Caco-2 (cell line): ENCODE measurements at regions not wholly inside any gene's neighbourhood (a gene's known extent, or its start where the extent isn't known, plus 50 kb on each side); places are given as distances from the start of the nearest gene placed in this dataset.

Experiments
- BruUV-seq: library from RNA; stranded (reverse); fragments of 400-500 nt; replicated peaks from 2 replicates; lab custom pipeline; 2021; lab: Mats Ljungman, UMichigan
- CTCF ChIA-PET: fragments of 300-600 bp; sonication (Branson Sonifier 250); formaldehyde crosslinking; loops from one replicate; lab custom pipeline; 2022; ENCODE audit warnings: antibody characterized with exemption; lab: Charles Lee
- POLR2A ChIA-PET: fragments of 300-600 bp; sonication (Branson Sonifier 250); formaldehyde crosslinking; loops from one replicate; lab custom pipeline; 2022; ENCODE audit warnings: antibody characterized with exemption; lab: Charles Lee
- DNase-seq, 2 experiments: peaks; one replicate each; pipeline versions ENCODE4 v3.0.0 to v3.0.0-alpha.2; 2020 to 2022
- H3K27me3 ChIP-seq: replicated peaks from 2 replicates; pipeline ENCODE4 v1.6.0; 2011; ENCODE audit warnings: low read length; ENCODE audit not compliant: control insufficient read depth, insufficient read depth
- H3K36me3 ChIP-seq: 2 replicates; pipeline ENCODE4 v1.5.1; 2011; ENCODE audit warnings: low read length; ENCODE audit not compliant: control insufficient read depth, insufficient read depth
- H3K4me1 ChIP-seq: fragments of 250-450 bp; sonication (Bioruptor Pico); 2 replicates; pipeline ENCODE4 v1.5.1; 2020; ENCODE audit warnings: mild to moderate bottlenecking
- H3K4me3 ChIP-seq: 2 replicates; pipeline ENCODE4 v1.5.1; 2011; ENCODE audit warnings: low read depth, mild to moderate bottlenecking, control low read depth, low read length
- H3K9me3 ChIP-seq: fragments of 250-450 bp; sonication (Bioruptor Pico); 2 replicates; pipeline ENCODE4 v1.5.1; 2020; ENCODE audit warnings: mild to moderate bottlenecking, moderate library complexity
- H3K27ac Mint-ChIP-seq: one replicate; pipeline ENCODE4 v1.8.0; 2022; ENCODE audit warnings: mixed read lengths; ENCODE audit not compliant: unreplicated experiment
- H3K27me3 Mint-ChIP-seq: one replicate; pipeline ENCODE4 v1.8.0; 2022; ENCODE audit warnings: mixed read lengths; ENCODE audit not compliant: insufficient read depth, unreplicated experiment
- H3K36me3 Mint-ChIP-seq: one replicate; pipeline ENCODE4 v1.8.0; 2022; ENCODE audit warnings: mild to moderate bottlenecking, mixed read lengths; ENCODE audit not compliant: insufficient read depth, unreplicated experiment
- H3K4me1 Mint-ChIP-seq: one replicate; pipeline ENCODE4 v1.8.0; 2022; ENCODE audit warnings: low read depth, mixed read lengths; ENCODE audit not compliant: unreplicated experiment
- H3K4me3 Mint-ChIP-seq: one replicate; pipeline ENCODE4 v1.8.0; 2022; ENCODE audit warnings: mild to moderate bottlenecking, moderate library complexity, mixed read lengths; ENCODE audit not compliant: unreplicated experiment
- H3K9me3 Mint-ChIP-seq: one replicate; pipeline ENCODE4 v1.8.0; 2022; ENCODE audit warnings: mixed read lengths; ENCODE audit not compliant: unreplicated experiment
- intact Hi-C: fragments of 100-400 bp; cut with micrococcal nuclease; formaldehyde crosslinking; loops from one replicate; pipeline ENCODE4 v1.10.0; 2022; ENCODE audit not compliant: unreplicated experiment
- TF ChIP-seq, protein P1 (sequence below), 2 experiments: fragments of 200-600 bp in 1 of 2; IDR thresholded peaks; 1 replicate in 1 of 2; 2 replicates in 1 of 2; pipeline versions ENCODE4 v1.5.1 to v1.8.0; 2011 to 2022; ENCODE audit warnings: antibody characterized with exemption in 1 of 2, control low read depth in 1 of 2, inconsistent platforms in 1 of 2, low read depth in 1 of 2, low read length in 1 of 2, mild to moderate bottlenecking in 1 of 2, moderate library complexity in 1 of 2; ENCODE audit not compliant: insufficient read depth in 1 of 2, severe bottlenecking in 1 of 2, unreplicated experiment in 1 of 2

DNA sequence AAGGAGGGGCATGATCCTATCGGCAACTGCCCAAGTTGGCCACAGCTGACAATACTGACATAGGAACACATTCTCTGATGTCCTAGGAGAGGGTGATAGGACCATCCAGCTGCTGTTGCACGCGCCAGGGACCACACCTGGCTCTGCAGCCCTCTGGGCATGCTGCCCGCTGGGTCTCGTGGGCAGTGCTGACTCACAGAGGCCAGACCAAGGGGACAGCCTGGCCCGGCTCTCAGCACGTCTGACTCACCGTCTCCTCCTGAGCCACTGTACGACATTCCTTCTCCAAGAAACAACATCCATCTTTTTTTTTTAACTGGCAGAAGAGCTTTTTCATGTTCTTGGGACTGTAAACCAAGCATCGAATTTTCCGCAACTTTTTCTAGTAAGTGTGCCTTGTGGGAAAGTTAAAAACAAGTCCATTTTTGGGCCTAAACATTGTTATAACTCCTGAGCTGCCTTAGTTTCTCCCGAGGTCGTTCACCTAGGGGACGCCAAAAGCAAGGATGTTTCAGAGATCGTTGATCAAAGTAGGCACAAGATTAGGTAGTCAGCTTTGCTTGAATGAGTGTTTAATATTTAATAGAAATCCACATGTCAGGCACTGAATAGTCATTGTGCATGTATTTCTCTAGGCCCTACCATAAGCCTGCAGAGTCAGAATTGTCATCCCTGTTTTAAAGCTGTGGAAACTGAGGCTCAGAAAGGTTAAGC, 100.3 kb downstream of the TTC32 start:
- POLR2A ChIA-PET: no interaction called here
- intact Hi-C loops: no loop called here
- DNase-seq: no peak
- Mint-ChIP-seq H3K9me3 (peaks cover 6% of the 10 kb centered on the region), H3K27ac (no peak overlapping the region), H3K27me3 (peaks cover 11% of the 10 kb centered on the region), H3K4me3 (no peak overlapping the region), H3K4me1 (peaks cover 8% of the 10 kb centered on the region), H3K36me3 (no peaks in the 10 kb centered on the region)
- H3K4me1 ChIP-seq: 0 out of 2 replicates have a peak, but pooled peaks cover 5% of the 10 kb centered on the region
- no TSS peak for BruUV-seq
- no peaks in the 10 kb centered on the region for H3K9me3 ChIP-seq
- no peaks in the 10 kb centered on the region for H3K36me3 ChIP-seq
- no peak overlapping the region for H3K4me3 ChIP-seq
- TF ChIP-seq, protein P1, sequence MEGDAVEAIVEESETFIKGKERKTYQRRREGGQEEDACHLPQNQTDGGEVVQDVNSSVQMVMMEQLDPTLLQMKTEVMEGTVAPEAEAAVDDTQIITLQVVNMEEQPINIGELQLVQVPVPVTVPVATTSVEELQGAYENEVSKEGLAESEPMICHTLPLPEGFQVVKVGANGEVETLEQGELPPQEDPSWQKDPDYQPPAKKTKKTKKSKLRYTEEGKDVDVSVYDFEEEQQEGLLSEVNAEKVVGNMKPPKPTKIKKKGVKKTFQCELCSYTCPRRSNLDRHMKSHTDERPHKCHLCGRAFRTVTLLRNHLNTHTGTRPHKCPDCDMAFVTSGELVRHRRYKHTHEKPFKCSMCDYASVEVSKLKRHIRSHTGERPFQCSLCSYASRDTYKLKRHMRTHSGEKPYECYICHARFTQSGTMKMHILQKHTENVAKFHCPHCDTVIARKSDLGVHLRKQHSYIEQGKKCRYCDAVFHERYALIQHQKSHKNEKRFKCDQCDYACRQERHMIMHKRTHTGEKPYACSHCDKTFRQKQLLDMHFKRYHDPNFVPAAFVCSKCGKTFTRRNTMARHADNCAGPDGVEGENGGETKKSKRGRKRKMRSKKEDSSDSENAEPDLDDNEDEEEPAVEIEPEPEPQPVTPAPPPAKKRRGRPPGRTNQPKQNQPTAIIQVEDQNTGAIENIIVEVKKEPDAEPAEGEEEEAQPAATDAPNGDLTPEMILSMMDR (IDR thresholded peaks at IDR 0.05; ENCODE audit: insufficient read depth in 1 of 2, low read depth in 1 of 2, low read length in 1 of 2, severe bottlenecking in 1 of 2, unreplicated experiment in 1 of 2): no peak
- CTCF ChIA-PET: no interaction called here
- no peaks in the 10 kb centered on the region for H3K27me3 ChIP-seq

DNA sequence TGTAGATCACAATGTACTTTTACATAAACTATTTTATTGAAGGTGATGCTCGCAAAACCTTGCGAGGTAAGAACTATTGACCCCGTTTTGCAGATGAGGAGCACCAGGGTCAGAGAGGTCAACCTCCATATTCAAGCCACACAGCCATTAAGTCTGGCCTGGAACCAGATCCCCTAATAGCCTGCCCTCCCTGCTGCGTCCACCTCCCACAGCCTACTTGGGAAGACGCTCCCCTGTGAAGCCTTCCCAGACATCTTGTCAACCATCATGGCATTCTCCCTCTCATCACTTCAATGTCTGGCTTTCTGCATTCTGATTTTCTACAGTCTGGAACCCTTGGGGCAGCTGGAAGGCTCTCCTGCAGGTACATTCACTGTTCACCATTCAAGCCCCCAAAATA, 101.0 kb downstream of the TTC32 start:
- BruUV-seq: no TSS peak
- intact Hi-C loops: no loop called here
- Histone ChIP-seq H3K27me3 (no peaks in the 10 kb centered on the region), H3K9me3 (no peaks in the 10 kb centered on the region), H3K36me3 (no peaks in the 10 kb centered on the region), H3K4me1 (0 out of 2 replicates have a peak, but pooled peaks cover 5% of the 10 kb centered on the region), H3K4me3 (no peak overlapping the region)
- TF ChIP-seq, protein P1 (IDR thresholded peaks at IDR 0.05; ENCODE audit: insufficient read depth in 1 of 2, low read depth in 1 of 2, low read length in 1 of 2, severe bottlenecking in 1 of 2, unreplicated experiment in 1 of 2): no peak
- Mint-ChIP-seq H3K36me3 (no peaks in the 10 kb centered on the region), H3K27ac (no peak overlapping the region), H3K27me3 (peaks cover 7% of the 10 kb centered on the region), H3K4me1 (peaks cover 8% of the 10 kb centered on the region), H3K4me3 (no peak overlapping the region), H3K9me3 (peaks cover 6% of the 10 kb centered on the region)
- ChIA-PET POLR2A (no interaction called here), CTCF (no interaction called here)
- DNase-seq: no peak

DNA sequence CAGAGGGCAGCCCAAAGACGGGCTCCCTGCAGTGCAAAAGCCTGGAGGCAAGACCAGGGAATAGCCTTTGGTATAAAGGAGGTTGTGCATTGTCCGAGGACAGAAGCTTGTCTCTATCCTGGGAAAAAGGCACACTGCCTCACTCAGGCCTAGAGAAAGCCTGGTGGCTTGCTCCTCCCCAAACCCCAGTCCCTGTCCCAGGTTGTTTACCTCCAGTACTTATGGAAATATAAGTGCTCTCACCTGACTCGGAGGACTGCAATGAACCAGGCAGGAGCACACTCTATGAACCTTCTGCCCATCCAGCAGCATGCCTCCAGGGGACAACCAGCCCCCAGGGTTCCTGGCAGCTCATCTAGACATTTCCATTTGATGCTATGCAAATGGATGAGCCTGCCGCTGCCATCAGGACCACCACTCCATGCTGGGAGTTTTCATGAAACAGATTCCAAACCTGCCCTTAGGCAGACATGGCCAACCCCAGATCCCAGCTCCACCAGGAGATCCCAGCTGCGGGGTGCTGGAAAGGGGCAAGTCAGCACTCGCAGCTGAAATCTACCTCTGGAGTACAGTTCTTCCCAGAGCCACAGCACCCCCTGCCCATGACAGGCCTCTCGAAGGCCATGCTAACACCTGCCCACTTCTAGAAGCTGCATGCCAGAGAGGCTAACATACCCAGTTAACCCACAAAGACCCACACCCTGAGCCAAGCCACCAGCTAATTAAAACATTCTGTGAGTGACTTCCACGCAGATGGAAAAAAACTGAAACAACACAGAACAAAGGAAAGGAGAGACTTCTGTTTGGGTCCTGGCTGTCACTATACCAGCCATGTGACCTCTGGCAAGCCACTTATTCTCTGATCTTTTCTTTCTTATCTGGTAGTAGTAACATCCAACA, 101.7 kb downstream of the TTC32 start:
- no peak for DNase-seq
- intact Hi-C loops: no loop called here
- Histone ChIP-seq H3K27me3 (no peaks in the 10 kb centered on the region), H3K4me3 (no peak overlapping the region), H3K36me3 (no peaks in the 10 kb centered on the region), H3K4me1 (0 out of 2 replicates have a peak, but pooled peaks cover 5% of the 10 kb centered on the region), H3K9me3 (no peaks in the 10 kb centered on the region)
- peaks cover 6% of the 10 kb centered on the region for H3K9me3 Mint-ChIP-seq
- BruUV-seq: no TSS peak
- peaks cover 3% of the 10 kb centered on the region for H3K27me3 Mint-ChIP-seq
- ChIA-PET POLR2A (no interaction called here), CTCF (no interaction called here)
- no peak overlapping the region for H3K4me3 Mint-ChIP-seq
- TF ChIP-seq, protein P1 (IDR thresholded peaks at IDR 0.05; ENCODE audit: insufficient read depth in 1 of 2, low read depth in 1 of 2, low read length in 1 of 2, severe bottlenecking in 1 of 2, unreplicated experiment in 1 of 2): no peak
- H3K4me1 Mint-ChIP-seq: peaks cover 2% of the 10 kb centered on the region
- H3K36me3 Mint-ChIP-seq: no peaks in the 10 kb centered on the region
- H3K27ac Mint-ChIP-seq: no peak overlapping the region
